RPMI8226 (cell line): ENCODE measurements at regions not wholly inside any gene's neighbourhood (a gene's known extent, or its start where the extent isn't known, plus 50 kb on each side); places are given as distances from the start of the nearest gene placed in this dataset.

ENCODE experiments used
- DNase-seq: peaks from one replicate; pipeline ENCODE4 v3.0.0-alpha.2; 2015

DNA sequence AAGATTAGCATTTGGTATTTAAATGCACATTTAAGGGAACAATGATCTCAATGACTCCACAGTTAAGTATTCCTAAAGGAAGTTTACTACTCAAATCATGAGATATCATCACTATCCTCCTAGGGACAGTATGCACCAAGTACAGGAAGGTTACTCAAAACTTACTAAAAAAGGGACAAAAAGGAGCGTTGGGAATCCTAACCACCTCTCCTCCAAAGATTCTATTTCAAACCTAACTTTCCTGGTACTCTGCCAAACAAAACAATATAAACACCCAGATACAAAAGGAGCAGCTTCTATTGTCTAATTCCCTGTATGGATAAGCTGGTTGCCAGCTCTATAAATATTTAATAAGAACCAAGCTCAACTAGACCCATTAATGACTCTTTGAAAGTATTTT lies 377.7 kb downstream of the NUAK1 start:
- DNase-seq, result no peak

DNA sequence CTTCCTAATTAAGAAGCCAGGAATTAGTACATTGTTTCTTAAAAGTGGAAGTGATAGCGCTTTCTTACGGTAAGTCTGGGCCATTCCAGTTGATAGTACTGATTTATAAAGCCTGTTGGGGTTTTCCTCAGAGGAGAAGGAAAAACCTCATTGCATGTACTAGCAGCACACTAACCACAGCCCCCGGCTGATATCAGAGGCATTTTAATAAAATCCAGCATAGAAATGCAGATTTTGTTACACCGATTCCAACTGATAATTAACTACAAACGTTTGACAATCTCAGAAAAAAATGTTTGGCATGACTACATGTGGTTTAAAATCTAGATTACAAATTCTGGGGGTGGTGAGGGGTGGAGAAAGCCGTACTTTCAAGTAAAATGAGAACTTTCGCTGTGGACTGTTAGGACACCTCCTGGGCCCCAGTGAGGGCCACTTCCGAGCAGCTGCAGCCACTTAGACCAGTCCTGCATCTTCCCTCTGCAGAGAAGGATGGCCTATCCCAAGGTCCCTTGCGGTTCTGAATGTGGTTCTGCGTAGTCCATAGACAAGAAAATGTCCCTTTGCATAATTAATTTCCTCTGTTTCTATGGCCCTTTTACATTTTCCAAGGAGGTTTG lies 374.4 kb downstream of the NUAK1 start:
- DNase-seq, result no peak

DNA sequence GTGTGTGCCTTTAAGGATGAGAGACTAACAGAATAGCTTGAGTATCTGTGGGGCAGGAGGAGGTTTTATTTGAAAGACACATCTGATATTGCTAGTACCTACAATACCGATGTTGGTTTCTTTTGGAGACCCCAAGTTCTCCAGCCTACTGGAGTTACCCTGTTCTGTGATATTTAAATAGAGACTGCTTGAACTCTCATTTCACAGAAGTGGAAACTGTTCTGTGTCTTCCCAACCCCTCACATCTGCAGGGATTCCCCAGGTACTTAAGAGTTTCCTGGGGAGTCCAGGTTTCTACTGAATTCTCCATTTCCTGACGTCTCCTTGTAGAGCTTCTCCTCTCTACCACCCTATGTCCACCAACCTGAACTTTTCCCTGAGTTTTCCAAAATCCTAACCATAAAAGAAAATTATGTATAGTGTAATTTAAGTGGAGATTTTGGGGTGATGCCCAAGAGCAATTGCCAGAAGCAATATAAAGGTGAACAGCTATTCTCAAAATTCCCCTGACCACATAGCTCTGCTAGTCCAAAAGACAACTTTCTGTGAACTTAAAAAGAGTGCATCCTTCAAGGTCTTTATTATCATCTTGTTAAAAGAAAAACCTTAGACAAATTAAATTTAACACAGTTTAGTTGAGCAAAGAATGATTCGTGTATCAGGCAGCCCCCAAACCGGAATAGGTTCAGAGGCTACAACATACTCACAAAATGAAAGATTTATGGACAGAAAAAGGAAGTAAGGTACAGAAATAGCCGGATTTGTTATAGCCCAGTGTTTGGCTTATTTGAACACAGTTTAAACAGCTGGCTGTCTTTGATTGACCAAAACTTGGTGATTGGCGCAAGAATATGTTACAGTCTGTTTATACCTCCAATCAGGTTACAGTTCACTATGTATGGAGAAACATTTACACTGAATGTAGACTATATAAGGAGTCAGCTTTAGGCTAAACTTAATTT lies 373.4 kb downstream of the NUAK1 start:
- no peak for DNase-seq

DNA sequence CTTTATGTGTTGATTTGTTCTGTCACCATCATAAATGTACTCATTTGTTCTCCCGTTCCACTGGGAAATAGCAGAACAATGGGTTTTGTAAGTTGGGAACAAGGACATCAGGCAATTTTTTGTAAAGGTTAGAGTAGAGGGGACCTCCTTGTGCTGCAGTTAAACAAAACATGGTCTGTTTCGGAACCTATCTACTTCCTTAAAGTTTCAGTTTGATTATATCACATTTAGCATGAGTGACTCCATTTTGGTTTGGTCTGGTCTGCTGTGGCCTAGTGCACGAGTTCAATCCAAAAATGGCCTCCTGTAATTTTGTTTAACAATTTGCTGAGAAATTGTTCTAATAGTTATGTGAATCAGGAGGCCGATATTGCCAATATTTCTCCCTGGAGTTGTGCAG lies 372.7 kb downstream of the NUAK1 start:
- DNase-seq, result no peak

DNA sequence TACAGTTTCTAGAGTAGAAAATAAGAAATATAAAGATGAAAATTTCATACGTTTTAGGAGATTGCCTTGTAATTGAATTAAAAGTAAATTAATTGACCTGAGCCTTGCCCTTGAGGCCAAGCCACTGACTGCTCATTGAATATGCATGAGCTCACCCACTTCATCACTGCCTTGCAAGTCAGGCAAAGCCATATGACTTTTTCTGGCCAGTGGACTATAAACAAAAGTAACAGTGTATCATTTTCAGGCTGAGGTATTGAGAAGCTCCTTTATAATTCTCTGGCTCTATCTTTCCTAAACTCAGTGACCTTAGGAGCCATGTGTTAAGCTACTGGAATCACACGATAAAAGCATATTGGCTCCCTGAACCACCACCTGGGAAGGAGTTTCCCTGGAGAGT lies 369.3 kb downstream of the NUAK1 start:
- no peak for DNase-seq

DNA sequence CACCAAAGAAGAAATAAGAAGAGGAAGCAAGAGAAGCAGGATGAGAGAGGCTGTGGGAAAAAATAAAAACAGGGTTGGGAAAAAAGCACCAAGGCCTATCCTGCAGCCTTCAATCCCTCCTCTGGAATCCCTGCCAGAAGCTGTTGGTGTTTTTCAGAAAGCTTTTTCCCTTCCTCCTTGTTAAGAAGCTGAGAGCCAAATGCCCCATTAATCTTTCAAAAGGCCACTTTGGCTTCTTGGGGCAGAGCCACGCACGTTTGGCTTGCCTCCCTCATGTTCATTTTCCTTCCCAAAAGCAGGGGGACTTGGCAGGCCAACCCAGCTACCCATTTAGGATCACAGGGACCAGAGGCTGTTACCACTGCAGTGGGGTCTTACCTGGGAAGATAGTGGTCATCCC lies 365.3 kb downstream of the NUAK1 start:
- DNase-seq, result no peak

DNA sequence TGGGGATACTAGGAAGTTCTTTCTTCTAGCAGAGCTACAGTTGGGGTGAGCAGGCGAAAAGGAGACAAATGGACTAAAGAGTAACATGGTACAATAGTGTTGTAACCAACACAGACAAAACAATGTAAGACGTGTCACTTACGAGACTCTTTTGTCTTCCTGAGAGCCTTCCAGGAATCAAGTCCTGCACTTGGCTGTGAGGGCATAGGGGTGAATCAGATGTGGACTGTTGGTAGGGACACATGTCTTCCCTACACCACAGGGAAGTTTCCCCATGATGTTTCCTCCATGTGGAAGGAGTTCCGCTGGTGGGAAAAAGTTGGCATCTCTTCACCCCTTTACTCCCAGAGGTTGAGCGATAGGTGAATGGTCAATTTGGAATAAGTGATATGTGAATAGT lies 364.7 kb downstream of the NUAK1 start:
- no peak for DNase-seq

DNA sequence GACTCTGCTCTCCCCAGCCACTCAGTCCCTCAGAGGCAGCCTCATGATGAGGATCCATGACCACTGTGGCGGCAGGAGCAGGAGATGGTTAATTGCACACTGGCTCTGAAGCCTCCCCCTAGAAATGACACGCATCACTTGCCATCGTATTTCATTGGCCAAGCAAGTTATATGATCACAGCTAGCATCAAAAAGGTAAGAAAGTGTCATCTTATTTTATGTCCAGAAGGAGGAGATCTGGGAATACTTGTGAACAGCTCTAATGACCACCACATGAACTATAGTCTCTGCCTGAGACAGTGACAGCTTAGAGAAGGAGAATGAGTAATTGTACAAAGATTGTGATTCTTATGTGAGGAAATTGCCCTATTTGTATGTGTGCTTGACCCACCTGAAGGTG lies 363.4 kb downstream of the NUAK1 start:
- no peak for DNase-seq

DNA sequence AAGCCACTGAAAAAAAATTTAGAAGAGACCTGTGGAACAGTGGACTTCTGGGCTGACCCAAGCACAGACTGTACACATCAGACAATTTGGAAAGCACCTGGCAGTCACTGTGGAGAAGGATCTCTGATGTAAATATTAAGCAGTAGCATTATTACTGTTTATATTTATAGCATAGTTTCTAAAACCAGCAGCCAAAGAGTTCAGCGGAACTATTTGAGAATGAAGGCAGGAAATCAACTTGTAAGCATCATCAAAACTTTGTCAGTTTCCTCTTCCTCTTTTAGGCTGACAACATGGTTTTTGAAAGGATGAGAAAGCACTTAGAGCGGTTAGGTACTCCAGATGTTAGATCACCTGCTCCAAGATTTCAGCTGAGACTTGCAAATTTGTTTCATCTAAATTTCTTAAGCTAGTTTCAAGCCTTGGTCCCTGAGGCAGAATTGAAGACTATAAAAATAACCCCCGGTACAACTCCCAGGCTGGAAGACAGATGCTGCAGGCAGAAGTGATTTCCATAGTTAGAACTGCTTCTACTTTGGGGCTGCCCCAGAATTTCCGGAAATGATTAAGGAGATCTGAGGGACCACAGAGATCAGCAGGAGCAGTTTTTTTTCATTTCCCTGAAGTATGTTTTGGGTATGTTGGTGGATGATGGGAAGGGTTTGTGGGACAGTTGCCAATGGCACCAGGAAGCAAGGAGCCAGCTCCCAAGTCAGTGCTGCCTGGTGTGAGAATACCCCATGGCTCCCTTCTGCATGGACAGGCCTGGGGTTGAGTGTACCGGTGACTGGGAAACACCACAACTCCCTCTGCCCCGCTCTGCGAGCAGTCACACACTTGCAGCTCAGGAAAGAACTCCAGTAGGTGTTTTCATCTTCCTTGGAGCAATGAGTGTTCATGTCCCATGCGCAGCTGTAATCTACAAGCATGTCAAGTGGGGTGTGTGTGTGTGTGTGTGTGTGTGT lies 354.5 kb downstream of the NUAK1 start:
- DNase-seq, result peak; percentile 87

DNA sequence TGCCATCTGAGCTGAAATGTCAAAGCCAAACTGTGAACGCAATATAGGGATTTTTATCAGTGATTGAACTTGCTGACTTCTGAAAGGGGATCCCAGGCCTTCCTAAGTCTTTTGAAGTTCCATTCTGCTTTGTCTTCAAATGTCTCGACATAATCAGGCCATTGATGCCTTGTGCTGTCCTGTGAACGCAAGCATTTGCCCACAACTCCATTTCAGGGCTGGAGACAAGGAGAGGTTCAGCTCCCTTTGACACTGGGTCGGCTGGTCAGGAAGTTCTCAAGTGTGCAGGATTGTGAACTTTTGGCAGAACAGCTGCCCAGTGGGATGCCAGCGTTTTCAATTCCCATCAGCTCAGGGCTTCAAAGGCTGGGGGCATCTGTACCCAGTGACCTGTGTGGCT lies 345.3 kb downstream of the NUAK1 start:
- no peak for DNase-seq

DNA sequence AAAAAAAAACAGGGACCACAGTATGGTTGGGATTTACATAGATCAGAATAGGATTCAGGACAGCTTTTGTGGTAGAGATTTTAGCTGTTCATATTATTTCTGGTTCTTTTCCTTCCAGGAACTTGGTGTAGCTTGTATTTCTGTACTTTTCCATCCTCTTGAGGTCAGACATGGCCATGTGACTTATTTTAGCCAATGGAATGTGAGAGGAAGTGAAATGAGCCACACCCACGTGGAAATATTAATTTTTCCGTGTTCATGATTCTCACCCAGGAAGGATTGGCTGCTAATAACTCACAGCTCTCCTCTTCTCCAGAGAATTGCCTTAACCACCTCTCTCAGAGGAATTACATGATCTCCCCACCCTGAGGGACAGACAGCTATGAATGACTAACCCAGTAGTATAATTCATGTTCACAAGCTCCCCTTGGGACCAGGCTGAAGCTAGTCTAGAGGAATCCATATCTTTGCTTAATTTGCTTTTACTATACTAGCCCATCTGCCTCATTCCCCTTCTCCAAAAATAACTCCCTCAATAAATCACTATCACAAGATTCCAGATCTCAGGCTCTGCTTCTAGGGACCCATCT lies 340.4 kb downstream of the NUAK1 start:
- no peak for DNase-seq

DNA sequence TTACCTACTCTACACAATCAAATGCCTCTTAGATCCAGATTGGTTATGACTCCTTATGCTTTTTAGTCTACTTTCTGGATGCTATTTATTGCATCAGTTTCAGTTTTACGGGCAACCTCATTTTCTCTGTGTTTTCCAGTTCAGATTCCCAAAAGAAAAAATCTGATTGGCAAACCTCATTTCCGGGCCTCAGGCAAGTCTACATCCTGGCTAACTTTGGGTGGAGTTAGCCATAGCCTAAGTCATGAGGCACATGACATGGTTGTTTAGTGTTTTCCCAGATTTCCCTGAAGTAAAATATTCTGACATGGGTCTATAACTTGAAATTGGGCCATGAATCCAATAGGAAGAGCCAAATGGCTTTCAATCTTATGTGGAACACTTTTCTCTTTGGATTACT lies 339.7 kb downstream of the NUAK1 start:
- DNase-seq, result no peak

DNA sequence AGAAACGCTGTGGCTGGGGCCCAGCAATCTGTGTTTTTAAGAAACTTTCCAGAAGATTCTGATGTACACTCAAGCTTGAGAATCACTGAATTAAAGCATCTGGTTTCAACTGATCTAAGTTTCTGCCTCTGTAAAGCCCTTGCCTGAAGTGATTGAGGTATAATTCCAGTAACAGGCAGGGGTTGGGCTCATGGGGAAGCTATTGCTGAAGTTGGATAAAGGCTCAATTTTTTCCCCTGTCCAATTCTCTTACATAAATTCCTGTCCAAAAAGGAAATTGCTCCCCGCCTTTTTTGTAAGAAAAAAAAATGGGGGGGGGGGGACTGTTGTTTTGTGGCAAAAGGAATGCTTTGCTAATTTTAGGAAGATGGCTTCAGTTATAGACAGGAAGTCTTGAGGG lies 337.4 kb downstream of the NUAK1 start:
- no peak for DNase-seq

DNA sequence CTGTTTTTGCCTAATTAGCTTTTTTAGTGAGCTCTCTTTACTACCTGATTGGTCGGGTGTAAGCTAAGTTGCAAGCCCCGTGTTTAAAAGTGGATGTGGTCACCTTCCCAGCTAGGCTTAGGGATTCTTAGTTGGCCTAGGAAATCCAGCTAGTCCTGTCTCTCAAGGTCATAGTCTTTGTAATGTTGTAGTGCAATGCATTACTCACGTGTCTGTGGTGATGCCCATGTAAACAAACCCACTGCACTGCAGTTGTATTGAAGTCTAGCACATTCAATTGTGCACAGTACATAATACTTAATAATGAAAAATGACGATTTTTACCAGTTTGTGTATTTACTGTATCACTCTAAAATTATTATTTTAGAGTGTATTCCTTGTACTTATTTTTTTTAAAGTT lies 335.5 kb downstream of the NUAK1 start:
- DNase-seq, result no peak

DNA sequence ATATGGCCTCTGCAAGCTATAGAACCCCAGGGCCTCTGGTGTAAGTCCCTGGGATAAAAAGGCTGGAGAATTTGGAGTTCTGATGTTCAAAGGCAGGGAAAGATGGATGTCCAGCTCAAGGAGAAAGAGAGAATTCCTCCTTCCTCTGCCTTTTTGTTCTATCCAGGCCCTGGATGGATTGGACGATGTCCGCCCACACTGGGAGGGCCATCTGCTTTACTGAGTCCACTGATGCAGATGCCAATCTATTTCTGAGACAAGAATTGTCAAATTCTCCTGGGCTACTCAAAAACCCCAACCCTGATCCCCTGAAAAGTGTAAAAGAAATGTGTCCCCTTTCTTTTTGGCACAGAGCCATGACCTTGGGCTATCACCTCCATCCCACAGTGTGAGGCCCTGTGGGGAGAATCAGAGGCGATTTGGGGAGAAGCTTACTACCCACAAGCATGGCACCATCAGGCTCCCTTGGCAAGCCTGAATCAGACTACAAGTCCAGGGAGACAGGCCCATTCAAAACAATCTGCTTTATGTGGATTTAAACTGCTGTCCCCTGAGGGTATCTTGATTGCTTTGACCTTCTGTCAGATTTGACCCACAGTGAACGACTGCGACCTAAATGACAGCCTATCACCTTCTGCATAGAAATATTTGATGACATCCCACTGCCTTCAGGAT lies 334.0 kb downstream of the NUAK1 start:
- no peak for DNase-seq

DNA sequence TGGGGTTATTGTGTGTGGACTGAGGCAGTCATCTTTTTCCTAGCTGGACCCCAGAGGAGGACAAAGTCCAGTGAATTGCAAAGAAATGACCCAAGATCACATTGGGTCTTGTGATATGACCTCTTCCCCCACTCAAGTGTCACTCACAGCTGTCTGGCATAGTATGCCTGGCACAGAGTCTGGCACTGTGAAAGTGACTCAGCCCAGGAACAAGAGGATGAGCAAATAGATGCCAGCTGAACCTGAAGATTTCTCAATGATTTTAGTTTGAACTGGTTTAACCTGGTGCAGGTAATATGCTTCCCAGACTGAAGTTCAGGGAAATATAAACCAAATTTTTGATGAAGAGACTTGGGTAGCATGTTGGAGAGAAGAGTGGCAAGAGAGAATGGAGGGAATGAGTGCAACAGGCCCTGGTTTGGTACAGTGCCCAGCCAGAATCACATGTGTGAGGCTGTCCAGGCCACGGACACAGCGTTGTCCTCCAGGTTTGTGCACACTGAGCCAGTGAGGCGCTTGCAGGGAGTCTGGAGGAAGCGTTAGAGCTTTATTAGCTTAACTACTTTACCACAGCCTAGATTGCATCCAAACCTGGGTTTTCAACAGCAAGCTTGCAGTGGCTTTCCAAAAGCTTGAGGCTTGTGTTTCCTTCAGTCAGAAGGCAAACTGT lies 332.9 kb downstream of the NUAK1 start:
- DNase-seq, result no peak

DNA sequence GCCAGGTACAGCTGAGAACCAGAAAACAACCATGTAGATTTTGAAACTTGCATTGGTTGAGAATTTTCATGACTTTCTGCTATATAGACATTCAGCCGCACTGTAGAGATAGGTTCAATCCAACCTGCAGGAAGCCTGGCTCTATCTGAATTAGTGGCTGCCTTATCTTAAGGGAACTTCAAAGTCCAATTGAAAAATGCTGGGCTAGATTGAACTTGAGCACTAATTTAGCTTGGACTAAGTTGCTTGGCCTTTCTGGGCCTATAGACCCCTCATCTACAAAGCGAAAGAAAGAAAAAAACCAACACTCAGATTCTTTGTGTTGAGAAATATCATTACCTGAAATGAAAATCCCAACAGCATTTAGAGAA lies 332.4 kb downstream of the NUAK1 start:
- DNase-seq, result no peak

DNA sequence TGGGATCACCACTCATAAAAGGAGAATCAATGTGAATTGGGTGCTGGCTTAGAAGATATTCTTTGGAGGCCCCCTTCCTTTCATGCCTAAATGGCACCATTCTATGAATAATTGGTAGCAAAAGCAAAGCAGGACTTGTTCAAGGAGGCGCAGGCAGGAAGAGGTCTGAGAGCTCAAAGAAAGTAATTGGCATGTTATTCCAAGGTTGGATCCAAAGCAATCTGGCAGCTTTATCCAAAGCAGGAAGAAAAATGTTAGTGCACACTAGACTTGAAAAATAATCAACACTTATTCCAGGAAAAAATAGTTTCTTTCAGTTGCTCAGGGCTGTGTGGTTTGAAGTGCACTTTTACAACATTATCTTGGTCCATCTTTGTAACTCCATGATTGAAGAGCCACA lies 326.4 kb downstream of the NUAK1 start:
- no peak for DNase-seq

DNA sequence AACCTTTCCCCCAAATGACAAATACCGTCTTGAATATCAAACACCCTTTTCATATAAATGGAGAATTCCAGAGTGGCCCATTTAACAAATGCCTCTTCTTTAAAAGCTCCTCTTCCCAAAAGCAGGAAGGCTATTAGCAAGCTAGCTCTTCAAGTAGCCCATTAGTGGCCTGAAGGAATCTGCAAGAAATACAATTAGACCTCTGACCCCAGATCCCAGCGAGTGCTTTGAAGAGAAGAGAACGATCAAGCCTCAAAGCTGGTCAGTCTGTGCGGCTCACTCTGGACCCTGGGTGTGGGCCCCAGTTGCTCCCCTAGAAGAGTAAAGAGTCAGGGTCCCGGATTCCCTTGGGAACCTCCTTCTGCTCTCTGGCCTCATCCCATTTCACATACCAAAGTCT lies 325.6 kb downstream of the NUAK1 start:
- no peak for DNase-seq

DNA sequence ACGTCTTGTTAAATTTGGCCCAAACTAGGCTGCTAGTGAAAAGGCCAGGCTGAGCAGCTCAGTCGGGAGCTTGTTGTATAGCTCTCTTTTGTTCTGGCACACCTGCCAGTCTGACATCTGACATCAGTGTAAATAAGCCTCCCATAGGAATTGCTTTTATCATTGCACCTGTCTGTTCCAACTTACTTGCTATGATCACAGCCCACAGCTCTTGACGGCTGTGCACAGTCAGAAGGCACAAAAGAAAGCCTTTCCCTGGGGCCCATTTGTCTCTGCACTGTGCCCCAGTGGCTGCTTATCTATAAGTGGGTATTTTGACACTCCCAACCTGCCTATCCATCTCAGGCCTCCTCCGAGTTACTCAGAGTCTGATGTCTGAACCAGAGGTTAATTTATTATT lies 324.5 kb downstream of the NUAK1 start:
- DNase-seq, result no peak

DNA sequence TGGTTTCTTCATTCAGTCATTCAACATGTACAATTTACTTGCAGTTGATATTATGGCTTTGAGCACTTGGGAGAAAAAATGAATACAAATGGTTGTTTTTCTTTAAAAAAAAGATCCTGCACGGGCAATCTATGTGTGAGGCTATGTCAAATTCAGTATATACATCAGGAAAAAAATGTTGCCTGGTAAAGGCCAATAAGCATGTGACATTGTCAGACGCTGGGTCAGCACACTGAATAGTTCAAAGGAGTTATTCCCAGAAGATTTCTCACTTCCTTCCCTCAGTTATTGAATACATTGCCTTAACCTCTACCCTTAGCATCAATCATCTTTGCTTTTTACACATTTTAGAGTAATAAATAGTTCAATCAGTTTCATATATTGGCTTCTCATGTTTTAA lies 319.2 kb downstream of the NUAK1 start:
- no peak for DNase-seq
